HG03103 (cell line): ENCODE measurements at regions not wholly inside any gene's neighbourhood (a gene's known extent, or its start where the extent isn't known, plus 50 kb on each side); places are given as distances from the start of the nearest gene placed in this dataset.

ENCODE experiments used
- ATAC-seq: cut with Tn5 transposase; IDR thresholded peaks from one replicate; pipeline ENCODE4 v1.9.1; 2021; ENCODE audit warnings: low read depth; ENCODE audit not compliant: unreplicated experiment

DNA sequence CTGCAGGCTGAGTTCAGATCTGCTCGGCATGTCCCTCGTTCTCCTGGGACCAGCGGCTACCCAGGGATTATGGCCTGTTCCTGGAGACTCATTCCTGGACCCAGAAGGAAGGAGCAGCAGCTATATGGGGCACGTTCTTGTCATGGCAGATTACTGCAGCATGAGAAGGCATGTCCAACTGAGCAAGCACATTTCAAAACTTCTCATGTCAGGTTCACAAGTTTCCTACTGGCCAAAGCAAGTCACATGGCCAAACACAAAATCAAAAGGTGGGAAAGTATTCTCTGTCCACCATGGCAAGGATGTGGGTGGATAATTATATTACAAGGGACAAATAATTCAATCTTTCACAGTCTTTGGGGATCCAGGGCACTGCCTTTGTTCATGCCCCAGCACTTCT is 71.9 kb upstream of the C15orf39 start:
- ATAC-seq, result no peak

DNA sequence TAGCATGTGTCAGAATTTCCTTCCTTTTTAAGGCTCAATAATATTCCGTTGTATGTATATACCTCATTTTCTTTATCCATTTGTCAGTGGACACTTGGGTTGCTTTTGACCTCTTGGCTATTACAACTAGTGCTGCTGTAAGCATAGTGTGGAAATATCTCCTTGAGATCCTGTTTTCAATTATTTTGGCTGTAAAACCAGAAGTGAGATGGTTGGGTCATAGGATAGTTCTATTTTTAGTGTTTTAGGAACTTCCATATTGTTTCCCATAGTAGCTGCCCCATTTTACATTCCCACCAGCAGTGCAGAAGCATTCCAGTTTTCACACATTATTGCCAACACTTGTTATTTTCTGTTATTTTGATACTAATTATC is 70.4 kb upstream of the C15orf39 start:
- ATAC-seq, result no peak

DNA sequence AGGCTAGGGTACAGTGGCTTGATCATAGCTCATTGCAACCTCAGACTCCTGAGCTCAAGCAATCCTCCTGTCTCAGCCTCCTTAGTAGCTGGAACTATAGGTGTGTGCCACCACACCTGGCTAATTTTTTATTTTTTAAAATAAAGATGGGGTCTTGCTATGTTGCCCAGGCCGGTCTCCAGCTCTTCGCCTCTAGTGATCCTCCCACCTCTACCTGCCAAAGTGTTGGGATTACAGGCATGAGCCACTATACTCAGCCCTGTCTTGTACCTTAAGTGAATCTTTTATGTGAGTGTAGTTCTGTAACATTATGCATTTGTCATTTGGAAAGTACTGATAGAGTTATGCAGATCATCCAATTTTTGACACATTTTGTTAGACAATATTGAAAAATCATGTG is 66.9 kb upstream of the C15orf39 start:
- no peak for ATAC-seq

DNA sequence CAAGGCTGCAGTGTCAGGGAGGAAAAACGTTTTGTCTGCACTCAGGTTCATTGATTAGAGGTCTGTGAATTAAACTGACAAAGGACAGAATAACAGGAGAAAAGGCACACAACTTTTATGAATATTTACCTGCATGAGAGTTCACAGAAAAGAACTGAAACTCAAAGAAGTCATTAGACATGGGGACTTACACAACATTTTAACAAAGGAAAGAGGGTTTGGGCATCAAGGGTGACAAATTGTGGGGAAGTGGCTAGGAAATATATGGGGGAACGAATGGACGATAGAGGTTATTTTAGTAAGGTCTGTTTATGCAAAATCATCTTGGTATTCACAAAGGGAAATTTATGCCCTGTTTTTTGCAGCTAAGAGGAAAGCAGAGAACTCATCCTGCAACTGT is 65.6 kb upstream of the C15orf39 start:
- no peak for ATAC-seq

DNA sequence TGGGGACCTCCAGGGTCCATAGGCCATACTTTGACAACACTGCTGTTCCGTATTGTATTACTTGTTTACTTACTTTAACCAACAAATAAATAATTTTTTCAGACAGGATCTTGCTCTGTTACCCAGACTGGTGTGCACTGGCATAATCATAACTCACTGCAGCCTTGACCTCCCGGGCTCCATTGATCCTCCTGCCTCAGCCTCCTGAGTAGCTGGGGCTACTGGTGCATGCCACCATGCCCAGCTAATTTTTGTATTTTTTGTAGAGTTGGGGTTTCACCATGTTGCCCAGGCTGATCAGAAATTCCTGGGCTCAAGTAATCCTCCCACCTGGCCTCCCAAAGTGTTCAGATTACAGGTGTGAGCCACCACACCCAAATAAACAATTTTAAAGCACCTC is 64.9 kb upstream of the C15orf39 start:
- no peak for ATAC-seq

DNA sequence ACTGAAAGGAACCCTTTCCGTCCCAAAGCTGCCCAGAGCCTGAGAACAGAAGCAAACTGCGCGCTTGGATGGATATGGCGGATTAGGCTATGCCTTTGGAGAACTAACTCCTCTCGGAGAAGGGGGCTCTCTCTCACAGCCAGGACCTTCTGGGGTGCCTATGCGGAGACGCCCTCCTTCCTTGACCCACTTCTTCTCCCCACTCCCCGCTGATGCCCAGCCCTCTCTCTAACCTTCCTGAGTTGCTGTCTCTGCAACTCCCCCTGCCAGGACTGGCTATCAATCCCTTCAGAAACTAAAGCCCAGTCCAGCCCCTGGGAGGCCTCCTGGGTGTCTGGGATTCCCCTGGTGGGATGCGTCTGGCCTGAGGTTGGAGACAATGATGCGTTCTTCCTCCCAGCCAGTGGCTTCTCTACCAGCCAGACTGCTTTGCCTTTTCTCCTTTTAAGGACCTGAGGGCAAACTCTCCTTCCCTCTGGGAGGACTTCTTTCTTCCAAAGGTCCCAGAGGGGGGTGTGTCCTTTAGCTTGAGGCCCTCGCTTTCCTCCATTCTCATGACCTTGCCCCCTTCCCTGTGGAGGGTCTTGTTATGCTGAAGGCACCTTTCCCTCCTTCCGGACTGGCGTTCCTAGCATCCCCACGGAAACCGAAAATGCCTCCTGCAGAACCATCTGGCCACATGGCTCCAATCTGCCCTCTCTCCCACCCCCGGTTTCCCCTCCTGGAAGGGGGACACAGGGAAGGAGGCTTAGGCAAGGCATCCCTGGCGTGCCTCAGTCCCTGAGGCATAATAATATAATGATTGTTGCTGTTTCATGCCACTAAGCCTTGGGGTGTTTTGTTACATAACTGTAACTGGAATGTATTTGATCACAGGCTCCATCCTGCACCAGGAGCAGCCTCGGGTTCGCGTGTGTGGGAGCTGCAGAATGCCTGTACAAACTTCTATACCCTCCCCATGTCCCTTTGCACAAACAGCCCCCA is 63.4 kb upstream of the C15orf39 start:
- no peak for ATAC-seq

DNA sequence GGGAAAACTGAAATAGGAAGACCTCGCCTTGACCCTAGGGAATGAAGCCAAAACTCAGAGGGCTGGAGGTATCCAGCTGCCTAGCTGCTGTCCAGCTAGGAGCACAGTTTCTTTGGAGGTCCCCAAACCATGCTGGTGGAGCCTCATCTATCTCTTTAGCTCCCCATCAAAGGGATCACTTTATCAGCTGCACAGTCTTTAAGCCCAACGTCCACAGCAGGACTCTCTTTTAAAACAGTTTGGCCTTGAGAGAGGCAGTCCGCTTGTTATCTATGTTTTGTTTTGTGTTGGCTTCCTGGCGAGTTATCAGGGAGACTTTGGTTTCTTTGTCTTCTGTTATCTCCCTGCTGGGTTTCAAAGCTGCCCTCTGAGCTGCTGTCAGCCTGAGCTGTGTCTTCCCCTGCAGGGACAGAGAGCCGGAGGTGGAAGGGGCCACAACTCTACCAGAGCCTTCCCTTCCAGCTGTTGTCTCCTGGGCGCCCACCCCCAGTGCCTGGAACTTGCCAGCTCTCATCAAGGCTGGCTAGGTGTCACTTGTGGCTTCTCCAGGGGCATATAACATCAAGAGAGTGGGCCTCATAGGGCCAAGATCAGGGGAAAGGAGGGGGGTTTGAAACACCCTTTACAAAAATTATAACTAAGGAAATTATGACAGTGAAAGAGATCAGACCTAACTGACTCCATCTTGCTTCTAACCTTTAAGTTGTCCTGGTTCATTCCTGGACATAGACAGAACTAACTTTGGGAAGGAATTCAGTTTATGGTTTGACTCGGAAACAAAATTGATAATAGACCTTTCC is 61.4 kb upstream of the C15orf39 start:
- ATAC-seq, result no peak

DNA sequence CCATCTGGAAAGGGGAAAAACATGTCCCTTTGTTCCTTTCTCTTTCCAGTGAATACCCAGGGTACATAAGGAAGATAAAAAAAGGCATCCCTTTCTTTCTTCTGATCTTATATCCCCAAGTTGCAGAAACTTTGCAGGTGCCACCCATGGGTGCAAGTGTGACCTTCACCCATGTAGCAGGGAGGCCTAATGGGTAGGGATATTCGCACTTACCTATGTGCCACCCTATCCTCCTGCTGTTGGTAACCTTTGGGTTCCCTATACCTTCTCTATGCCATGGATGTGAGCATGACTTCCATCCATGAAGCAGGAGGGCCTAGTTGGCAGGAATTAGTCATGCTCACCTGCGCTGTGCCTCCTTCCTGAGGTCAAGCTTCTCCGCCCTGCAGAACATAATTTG is 59.2 kb upstream of the C15orf39 start:
- no peak for ATAC-seq

DNA sequence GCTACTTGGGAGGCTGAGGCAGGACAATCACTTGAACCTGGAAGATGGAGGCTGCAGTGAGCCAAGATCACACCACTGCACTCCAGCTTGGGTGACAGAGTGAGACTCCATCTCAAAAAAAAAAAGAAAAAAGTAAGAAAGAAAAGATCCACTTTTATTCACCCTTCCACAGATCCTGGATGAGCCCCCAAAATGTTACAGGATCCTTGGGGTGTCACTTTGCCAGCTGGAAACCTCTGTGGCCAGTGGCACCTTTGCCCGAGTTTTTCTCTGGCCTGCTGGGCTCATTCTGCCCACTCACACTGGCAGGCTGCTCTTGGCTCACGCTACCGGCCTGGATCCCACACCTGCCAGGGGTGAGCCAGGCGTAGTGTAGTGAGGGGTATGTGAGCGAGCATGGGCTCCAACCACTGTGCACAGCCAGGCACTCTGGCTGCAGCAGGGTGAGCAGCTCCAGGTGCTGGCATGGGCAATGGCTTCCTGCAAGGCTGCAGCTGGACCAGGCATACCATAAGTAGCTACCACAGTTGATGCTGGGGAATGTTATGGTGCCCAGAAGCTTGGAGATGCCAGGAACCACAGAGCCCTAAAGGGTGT is 57.8 kb upstream of the C15orf39 start:
- ATAC-seq, result no peak

DNA sequence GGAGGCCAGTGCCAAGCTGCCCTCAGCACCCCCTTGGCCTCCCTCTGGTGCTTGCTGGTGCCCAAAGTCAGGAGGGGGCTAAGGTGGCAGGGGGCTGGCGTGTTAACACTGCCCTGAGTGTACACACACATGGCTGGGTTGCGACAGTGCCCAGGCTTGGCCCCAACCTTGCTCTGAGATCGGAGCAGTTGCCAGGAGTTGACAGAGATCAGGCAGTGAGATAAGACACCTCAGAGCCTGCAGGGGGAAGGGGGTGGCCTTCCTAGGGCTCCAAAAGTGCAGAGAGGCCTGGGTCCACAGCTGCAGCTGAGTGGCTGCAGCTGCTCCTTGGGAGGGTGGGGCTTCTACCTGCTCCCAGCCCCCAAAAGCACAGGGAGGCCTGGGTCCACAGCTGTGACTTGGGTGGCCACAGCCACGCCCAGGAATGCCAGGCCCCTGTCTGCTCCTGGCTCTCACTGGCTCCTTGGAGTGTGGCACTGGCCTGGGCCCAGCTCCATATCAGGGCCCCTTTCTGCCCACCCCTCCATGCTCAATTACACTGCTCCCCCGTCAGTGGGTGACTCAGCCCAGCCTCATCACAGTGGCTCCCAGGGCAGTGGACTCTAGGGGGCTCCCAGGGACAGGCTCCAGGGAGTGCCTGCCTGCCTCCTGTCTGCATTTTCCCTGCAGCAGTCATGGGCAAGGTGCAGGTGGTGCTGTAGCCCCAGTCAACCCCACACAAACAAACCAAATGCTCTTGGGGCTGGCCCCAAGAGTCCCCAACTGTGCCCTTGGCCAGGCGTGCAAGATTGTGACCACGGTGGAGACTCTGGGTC is 56.4 kb upstream of the C15orf39 start:
- ATAC-seq, result no peak

DNA sequence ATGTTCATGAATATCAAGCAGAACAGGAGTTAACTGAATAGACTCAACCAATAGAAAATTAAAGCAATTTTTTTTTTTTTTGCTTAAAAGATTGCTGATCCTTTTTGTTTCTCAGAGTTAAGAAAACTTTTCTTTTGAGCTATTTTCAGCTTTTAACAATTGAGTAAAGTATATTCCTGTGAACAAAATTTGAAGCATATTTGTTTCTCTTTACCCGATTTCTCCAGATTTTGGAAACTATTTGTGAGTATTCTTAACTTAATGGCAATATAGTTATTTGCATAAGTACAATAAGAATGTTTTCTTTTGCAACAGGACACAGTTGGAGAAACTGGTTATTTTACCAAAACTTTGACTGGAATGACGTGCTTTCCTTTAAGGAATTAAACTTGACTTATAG is 53.4 kb upstream of the C15orf39 start:
- ATAC-seq, result no peak

DNA sequence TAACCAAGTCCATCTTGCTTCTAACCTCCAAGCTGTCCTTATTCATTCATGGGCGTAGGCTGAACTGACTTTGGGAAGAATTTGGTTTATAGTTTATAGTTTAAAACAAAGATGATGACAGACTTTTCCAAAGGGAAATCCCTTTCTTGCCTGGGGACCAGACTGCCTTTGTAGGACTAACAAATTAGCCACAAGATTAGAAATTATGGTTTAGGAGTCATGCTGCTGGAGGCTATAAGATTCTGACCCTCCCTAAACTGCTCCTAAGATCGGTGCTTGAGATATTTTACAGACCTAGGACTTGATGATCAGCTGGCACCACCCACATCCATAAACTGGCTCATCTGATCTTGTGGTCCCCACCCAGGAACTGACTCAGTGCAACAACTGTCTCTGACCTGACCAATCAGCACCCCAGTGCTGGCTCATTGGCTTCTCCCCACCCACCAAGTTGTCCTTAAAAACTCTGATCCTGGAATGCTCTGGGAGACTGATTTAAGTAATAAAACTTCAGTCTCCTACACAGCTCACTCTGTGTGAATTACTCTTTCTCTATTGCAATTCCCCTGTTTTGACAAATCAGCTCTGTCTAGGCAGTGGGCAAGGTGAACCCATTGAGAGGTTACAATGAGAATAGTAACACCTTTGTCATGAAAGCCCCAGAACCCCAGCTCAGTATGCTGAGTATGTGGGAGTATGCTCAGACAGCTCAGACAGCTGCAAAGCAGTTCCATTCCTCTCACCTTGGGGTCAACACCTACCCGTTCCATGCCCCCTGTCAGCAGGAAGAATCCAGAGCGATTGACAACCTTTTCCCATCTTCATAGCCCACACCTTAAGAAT is 51.6 kb upstream of the C15orf39 start:
- ATAC-seq, result no peak

DNA sequence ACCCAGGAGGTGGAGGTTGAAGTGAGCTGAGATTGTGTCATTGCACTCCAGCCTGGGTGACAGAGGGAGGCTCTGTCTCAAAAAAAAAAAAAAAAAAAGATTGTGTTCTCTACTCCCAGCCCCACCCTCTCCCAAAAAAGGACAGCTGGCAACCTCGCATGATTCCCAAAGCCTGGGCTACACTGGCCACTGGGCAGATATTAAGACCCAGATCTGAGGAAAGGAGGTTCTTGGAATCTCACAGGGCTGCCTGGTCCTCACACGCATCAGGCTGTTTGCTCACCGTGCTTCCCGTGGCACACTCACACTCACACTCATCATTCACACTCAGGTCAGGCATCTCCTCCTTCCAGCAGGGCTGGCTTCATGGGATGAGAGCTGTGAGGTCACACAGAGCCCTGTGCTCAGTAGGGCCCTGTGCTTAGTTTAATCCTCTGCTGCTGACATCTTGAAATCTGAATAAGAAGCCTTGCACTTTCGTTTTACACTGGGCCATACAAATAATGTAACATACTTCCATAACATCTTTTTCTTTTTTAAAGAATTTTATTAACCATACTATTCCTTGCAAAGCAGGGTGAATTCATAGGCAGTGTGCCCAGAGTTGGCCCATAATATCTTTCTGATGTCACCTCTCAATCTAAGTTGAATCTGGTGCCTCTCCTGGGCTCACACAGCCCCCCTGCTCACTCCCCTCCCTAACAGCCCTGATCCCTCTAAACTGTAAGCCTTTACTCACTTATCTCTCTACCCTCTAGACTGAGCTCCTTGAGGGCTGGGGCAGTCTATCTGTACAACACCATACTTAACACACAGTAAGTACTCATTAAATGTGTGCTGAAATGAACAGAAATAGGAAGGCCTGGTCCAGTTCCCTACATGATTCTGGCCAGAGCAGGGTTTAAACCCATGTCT is 50.2 kb upstream of the C15orf39 start:
- no peak for ATAC-seq
